SK-MEL-5 (cell line): ENCODE measurements at regions not wholly inside any gene's neighbourhood (a gene's known extent, or its start where the extent isn't known, plus 50 kb on each side); places are given as distances from the start of the nearest gene placed in this dataset.
"Not testable (repeated sequence)": the region's sequence is repeated elsewhere in the genome, so short reads cannot be mapped to it uniquely, and the experiment has no call there.

Experiments used
- DNase-seq: peaks from one replicate; pipeline ENCODE4 v3.0.0-alpha.2; 2016; ENCODE audit warnings: low read depth, low spot score
- in situ Hi-C: cut with HindIII; loops from 2 replicates; pipeline ENCODE4 v1.10.0; 2016; ENCODE audit warnings: low sequenced_read_pairs, high pct_unique_total_duplicates, low pct_unique_long_range_greater_than_20kb

DNA sequence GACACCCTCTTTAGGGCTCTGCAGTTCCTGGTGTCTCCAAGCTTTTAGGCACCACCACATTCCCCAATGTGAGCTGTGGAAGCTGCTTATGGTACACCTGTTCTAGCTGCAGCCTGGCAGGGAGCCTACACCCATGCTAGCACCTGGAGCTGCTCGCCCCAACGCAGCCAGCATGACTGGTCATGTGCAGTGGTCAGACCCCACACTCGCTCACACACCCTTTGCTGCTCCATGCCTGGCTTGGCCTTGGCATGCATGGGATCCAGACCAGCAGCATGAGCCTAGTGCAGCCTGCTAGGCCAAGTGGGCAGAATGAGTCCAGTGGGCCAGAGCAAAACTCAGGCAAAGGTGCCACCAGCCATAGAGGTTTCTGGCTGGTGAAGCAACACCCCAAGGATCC lies 86.4 kb upstream of the OSBPL8 start:
- in situ Hi-C loops, result no loop called here
- DNase-seq, result no peak

DNA sequence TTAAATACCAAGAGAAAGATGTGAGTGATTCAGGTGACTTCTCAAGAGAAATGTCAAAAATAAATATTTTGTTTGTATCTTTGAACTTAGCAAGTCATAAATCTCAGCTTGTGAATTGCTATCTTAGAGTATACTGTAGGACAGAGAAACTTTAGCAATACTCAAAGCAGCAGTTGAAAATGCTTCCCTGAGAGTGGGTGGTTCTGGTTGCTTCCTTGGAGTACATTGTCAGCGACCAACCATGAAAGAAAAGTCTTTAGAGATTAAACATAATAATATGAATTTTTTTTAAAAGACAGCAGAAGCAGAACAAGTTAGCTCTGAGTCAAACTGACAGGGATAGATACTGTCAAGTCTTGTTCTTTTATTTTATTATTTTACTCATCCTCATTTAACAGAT lies 86.8 kb upstream of the OSBPL8 start:
- no peak for DNase-seq
- in situ Hi-C loops, result no loop called here

DNA sequence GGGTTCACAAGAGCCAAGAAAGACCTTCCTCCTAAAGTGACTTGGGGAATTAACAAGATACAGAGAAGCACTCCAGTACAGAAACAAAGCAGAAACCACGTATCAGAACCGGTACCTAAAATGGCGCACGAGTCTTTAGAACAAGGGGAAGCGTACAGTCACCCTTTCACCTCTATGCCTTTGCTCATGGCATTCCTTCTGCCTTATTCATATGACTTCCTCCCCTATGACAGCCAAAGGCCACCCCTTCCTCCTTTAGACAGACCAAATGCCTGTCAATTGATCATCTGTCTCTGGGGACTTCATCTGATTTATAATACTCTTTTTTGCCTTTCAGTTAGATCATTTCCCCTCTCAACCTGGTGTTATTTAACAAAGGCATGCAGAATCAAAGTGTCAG lies 89.5 kb upstream of the OSBPL8 start:
- in situ Hi-C loops, result no loop called here
- no peak for DNase-seq

DNA sequence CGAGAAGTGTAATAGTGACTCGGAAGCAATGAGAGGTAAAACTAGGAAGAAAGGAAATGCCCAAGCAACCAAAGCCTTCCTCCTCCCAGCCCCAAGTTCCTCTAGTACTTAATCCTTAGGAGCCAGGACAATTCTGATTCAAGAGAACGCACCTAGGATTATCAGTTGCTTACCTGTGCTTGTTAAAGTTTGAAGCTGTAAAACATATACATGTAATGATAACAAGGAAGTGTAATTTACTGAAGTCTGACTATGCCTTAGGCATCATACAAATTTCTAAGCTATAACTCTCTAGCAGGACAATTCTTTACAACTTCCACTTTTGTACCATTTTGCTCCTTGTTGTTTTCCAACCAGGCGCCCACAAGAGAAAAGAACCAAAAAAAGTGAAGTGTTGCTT lies 92.8 kb upstream of the OSBPL8 start:
- in situ Hi-C loops, result no loop called here
- DNase-seq, result no peak

DNA sequence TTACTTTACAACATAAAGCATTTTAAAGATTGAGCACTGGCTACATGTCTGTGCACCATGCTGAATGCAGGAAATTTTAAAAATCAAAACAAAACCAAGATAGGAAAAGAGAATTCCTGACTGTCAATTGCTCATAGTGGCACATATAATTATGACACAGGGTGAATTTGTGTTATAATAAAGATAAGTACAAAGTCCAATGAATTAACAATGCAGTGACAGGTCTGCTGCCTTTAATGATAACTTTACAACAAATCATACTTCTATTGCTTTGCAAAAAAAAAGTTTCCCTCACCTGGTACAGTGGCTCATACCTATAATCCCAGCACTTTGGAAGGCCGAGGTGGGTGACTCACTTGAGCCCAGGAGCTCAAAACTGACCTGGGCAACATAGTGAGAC lies 93.8 kb upstream of the OSBPL8 start:
- DNase-seq, result no peak
- in situ Hi-C loops, result no loop called here

DNA sequence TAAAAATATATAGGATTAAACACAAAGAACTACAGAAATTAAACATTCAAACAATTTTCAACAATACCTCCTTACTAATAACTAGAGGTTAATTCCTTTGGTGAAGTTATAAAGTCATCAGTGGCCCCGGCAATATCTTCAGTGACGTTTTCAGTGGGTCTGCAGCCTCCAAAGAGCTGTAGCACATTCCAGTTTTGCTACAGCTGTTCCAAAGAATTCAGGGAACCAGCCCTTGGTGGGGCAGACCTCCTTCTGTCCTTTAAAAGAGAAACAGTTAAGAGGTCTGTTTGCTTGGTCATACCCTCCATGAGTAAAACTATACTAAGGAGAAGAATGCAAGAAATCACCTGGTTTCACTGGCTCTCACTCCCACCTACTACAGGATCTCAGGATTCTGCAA lies 99.2 kb upstream of the ZDHHC17 start:
- in situ Hi-C loops, result no loop called here
- DNase-seq, result no peak

DNA sequence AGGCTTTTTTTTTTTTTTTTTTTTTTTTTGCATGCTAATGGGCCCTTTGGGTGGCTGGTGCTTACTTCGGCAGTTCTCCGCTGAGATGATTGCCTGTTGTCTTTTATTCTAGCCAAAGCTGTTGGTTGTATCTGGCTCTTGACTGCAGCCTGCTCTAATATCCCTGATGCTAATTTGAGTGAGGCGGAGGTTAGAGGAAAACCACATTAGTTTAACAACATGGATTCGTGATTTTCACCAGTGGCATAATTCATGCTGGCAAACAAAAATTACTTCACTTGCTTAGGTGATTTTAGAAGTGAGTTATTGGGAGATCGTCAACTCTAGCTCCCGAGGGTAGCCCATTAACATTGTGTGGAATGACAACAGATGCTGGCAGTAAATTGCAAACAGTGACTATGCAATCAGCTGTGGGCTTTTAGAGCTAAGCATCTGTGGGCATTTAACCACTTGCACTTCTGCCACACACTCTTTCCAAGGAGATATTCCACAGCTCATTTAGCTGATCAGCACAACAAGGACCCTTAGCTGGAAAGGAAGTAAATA lies 97.6 kb upstream of the ZDHHC17 start:
- DNase-seq, result no peak
- in situ Hi-C loops, result no loop called here

DNA sequence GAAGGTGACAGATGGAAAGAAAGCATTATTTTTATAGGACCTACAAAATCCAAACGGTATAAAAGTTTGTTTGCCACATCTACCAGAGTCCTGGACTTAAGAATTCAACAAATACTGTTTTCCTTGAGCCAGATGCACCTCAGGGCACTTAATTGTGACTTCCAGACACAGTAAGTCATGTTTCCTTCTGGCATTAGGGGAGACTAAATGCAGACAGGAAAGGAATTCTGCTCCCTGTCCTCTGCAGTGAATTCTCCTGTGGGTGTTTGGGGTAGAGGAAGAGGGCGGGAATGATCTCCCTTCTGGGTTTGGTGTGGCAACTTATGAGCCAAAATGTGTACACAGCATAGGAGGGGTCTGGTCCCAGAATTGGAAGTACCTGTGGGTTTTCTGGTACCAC lies 93.9 kb upstream of the ZDHHC17 start:
- DNase-seq, result no peak
- in situ Hi-C loops, result no loop called here

DNA sequence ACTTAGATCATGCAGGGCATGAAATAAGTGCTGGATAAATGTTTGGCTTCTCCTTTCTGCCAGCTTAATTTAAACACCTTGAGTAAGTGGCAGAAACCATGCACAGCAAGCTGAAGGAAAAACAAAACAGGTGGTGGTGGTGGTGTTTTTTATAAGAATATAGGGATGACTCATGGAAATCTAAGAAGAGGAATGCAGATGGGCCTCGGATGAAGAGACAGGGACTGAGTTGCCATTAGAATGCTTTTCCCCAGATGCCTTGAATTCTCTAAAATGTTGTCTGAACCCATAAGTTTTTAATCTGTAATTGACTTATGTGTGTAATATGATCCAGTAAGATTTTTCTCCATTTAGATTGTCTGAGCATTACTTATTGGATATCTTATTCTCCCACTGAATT lies 93.1 kb upstream of the ZDHHC17 start:
- in situ Hi-C loops, result no loop called here
- DNase-seq, result no peak

DNA sequence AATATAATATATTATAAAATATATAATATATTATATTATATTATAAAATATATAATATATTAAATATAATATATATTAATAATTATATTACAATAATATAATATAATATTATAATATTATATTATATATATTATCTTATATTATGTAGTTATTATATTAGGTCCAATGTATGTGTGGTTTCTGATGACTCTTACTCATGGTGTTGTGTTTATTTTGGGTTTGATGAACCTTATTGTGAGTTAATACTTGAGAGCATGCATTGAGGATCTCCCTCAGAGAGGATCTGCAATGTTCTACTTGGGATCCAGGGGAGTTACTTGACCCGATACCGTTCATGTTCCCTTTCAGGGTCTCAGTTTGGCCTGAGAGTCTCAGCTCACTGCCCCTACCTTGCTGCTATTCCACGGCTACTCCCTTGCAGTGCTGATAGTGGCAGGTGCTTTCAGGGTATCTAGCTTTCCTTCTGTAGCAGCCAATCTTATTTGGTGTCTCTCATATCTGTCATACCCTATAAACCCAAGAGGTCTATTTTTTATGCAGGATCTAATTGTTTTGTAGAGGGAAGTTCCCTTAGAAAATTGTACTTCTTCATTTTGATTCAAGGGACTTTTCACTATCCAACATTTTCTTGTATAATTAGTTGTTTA lies 89.1 kb upstream of the ZDHHC17 start:
- in situ Hi-C loops, result no loop called here
- DNase-seq, result no peak

DNA sequence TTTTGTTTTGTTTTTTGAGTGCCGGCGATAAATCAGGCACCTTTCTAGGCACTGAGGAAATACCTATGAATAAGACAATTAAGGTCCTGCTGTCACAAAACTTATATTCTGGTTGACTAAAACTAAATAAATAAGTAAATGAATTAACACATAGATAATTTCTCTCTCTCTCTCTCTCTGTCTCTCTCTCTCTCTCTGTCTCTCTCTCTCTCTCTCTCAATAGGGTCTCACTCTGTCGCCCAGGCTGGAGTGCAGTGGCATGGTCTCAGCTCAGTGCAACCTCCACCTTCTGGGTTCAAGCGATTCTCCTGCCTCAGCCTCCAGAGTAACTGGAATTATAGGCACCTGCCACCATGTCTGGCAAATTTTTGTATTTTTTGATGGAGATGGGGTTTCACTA lies 87.7 kb upstream of the ZDHHC17 start:
- in situ Hi-C loops, DNase-seq: not testable (repeated sequence)

DNA sequence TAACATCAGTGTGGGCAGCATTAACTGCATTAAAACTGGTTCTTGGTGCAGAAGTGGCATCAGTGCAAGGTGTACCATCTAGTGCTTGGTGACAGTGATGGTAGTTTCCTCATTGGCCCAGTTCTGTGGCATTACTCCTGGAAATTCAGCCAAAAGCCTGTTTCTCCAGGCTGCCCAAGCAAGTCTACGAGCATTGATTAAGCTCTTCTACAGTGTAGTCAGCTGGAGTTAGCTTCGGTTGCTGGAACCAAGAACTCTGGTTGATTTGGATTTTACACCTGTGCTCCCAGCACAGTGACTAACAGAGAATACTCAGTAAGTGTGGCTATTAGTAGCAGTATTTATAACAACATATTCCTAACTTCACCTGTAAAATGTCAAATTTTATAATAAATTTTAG lies 84.9 kb upstream of the ZDHHC17 start:
- no peak for DNase-seq
- in situ Hi-C loops, result no loop called here

DNA sequence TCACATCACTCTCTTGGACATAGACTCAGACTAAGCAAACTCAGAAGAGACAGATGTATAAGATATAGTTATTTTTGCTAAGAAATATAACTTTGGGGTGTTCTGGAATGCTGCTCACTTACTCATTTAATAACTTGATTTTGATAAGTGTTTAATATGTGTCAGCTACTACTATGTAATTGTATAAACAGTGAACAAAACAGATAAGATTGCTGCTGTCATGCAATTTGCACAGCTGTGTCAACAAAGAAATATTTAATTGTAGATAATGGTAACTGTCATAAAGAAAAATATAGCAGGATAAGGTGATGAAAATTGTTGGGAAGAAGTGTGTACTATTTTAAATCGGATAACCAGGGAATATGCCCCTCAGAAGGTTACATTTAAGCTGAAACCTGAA lies 84.1 kb upstream of the ZDHHC17 start:
- in situ Hi-C loops, result no loop called here

DNA sequence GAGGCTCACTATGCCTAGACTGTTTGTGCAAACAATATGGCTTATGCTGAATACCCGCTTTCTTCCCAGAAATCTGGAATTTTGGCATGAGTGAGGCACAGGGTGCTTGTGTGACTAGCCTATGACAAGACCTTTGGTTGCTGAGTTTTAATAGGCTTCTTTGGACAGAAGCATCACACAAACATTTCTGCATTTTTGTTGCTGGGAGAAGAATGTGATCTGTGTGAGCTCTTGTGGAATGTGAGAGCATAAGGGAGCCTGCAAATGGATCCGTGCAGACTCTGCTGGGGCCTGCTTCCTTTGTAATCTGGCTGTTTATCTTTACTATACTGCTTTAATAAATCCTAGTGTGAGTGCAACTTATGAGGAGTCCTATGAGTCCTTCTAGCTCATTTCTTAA lies 83.0 kb upstream of the ZDHHC17 start:
- in situ Hi-C loops, result no loop called here

More for the DNA sequence above, 84.1 kb upstream of the ZDHHC17 start:
- no peak for DNase-seq

DNA sequence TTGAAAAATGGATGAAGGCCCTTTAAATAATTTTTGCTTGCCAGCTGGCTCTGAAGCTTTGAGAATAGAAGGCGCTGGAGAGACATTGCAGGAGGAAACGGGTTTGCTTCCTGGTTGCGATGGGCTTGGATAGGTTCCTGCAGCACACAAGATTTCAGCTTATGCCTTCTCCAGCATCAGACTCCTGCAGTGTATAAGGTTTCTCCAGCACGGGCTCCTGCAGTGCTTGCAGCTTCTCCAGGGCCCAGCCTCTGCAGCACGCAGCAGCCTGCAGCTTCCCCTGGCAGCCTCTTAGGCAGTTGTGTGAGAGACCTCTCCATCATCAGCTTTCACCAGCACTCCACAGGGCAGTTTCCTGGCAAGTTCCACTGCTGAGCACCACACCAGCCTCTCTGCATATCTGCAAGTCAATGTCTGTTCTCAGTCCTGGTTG lies 78.7 kb upstream of the ZDHHC17 start:
- DNase-seq, result peak; percentile 32
- in situ Hi-C loops, result no loop called here

More for the DNA sequence above, 83.0 kb upstream of the ZDHHC17 start:
- DNase-seq, result no peak

DNA sequence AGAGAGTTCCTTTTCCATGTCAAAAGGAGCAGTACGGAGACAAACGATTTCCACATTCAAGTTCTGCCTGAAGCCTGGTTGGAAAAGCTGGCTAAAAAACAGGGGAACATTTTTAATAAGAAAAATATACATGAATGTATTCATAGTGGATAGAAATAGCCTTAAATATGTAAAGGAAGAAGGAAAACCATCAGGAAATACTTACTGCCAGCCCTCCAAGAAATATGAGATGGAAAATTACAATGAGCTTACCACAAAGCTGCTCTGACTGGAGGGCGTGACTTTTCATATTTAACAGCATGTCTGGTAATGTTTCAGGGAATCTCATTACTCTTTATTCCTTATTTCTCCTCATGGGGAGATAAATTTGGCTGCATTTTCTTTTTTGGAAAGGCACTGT lies 75.9 kb upstream of the ZDHHC17 start:
- DNase-seq, result no peak
- in situ Hi-C loops, result no loop called here

DNA sequence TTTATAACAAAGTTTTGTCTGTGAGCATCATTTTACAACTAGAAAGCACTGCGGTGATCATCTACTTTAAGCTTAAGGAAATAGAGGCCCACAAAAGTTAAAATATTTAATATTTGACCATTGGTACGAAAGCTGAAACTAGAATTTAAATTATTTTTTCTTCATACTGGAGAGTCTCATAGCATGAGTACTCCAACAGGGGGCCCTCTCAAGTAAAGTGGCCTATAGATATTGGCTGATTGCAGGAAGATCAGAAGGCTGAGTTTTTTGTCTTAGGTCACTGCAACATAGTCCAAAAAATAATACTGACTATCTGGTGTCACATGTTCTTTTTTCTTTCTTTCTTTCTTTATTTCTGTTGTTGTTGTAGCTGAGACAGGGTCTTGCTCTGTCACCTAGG lies 75.3 kb upstream of the ZDHHC17 start:
- DNase-seq, result peak; percentile 51
- in situ Hi-C loops, result no loop called here

DNA sequence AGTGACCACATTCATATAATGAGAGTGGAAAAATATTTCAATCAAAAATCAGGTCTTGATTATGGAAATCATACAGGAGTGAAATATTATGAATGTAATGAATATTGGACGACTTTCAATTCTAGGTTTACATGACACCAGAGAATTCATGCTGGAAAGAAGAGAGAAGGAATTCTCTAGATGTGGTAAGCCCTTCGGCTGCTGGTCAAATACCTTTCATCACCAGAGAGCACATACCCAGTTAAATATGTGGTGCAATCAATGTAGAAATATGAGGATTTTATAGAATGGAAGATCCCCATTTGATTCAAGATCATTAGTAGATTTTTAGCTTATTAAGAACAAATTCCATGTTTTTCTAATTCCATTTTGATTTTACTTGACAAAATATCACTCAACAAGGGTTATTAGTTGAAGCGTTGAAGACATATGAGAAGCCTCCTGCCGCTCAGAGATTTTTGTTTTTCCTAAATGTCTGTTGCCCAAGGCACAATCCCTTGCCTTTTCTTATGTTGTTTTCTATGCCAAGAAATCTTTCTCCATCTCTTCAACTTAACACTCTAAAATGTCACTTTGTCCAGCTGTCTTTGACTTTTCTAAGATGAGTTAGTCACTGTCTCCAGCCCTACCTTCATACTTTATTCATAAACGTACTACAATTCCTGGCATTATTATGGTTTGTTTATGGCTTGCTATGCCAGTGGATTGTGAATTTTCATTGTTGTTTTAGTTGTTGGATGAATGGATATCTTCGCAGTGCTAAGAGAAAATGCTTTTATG lies 72.8 kb upstream of the ZDHHC17 start:
- in situ Hi-C loops, result no loop called here
- DNase-seq, result no peak

DNA sequence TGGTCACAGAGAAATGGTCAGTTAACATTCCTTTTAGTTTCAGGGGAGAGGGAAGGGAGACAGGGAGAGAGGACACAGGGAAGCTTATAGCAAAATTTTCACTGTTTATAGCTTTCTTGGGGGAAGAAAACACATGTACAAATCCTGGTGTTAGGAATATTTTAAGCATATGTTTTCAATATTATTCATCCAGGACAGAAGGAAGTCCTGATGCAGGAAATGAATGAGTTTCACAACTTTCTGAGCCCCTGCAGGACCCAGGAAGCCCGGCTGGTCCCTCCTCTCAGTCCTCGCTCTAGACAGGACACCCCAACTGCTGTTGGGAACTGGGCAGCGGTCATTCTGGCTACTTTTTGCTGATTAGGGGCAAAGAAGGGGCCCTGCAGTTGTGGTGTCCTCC lies 71.1 kb upstream of the ZDHHC17 start:
- in situ Hi-C loops, result no loop called here
- no peak for DNase-seq
